ENCODE measurements at regions not wholly inside any gene's neighbourhood (a gene's known extent, or its start where the extent isn't known, plus 50 kb on each side); places are given as distances from the start of the nearest gene placed in this dataset.
A peak's percentile ranks its signal among the peaks of the same experiment; 100 is the strongest.

GRCh38 chr6:104506429-104506828 lies 353.3 kb downstream of the HACE1 start:
- H3K36me3 ChIP-seq (replicated peaks in 1 of 2; ENCODE audit: control insufficient read depth in 1 of 2, insufficient read depth in 2 of 2, low read length in 1 of 2) = no peaks in the 10 kb centered on the region
- peaks cover 0 to 3% of the 10 kb centered on the region in 2 experiments; a peak in 1 of 4 replicates for H3K4me1 ChIP-seq (ENCODE audit: control insufficient read depth in 1 of 2, insufficient read depth in 2 of 2, low read depth in 1 of 2, low read length in 1 of 2)
- TF ChIP-seq EP300 (IDR thresholded peaks at IDR 0.05; ENCODE audit: borderline replicate concordance in 1 of 2, low read depth in 1 of 2, low read length in 1 of 2) (0 out of 4 replicates have a peak, but pooled peaks of 1 of the 2 experiments have one; percentile 25), TCF12 (IDR thresholded peaks at IDR 0.05) (no peak), RCOR1 (IDR thresholded peaks at IDR 0.05; ENCODE audit: low read length) (0 out of 2 replicates have a peak, but pooled peaks have one; percentile 34), POLR2AphosphoS5 (IDR thresholded peaks at IDR 0.05; ENCODE audit: low read depth, low read length) (no peak), GATA2 (CRISPR knock-in tag; IDR thresholded peaks at IDR 0.05) (peak; percentile 65), RFX5 (IDR thresholded peaks at IDR 0.05; ENCODE audit: low read length) (no peak), RAD21 (IDR thresholded peaks at IDR 0.05; ENCODE audit: low read length) (no peak), FOXJ3 (CRISPR knock-in tag; IDR thresholded peaks at IDR 0.05) (peak; percentile 30; the same call in 1 of the 2 replicates), MXI1 (IDR thresholded peaks at IDR 0.05; ENCODE audit: low read depth, low read length) (no peak), GABPA (IDR thresholded peaks at IDR 0.05; ENCODE audit: low read depth) (no peak)
- TF ChIP-seq, protein P1, sequence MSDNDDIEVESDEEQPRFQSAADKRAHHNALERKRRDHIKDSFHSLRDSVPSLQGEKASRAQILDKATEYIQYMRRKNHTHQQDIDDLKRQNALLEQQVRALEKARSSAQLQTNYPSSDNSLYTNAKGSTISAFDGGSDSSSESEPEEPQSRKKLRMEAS (IDR thresholded peaks at IDR 0.05; ENCODE audit: low read depth) = no peak
- no peak overlapping the region for H3K4me2 ChIP-seq
- H3K79me2 ChIP-seq (ENCODE audit: insufficient read depth) = no peaks in the 10 kb centered on the region
- no peaks in the 10 kb centered on the region for H4K20me1 ChIP-seq (ENCODE audit: insufficient read depth)
- no peak overlapping the region for H3K9ac ChIP-seq
- H3F3A ChIP-seq (replicated peaks; ENCODE audit: insufficient read depth) = no peaks in the 10 kb centered on the region
- CTCF ChIA-PET = interaction anchor here (1.1 to 3.4 kb wide), 4 partner anchors 9 to 23 kb away, joined by 3 to 18 read pairs (median 9); no protein-coding TSS in a partner anchor
- POLR2A ChIA-PET = no interaction called here
- H3K27ac ChIP-seq (ENCODE audit: low read depth in 2 of 2, low read length in 1 of 2) = peak overlapping the region in 1 of 2 experiments; percentile 75; a peak in 2 of 4 replicates
- WGBS (ENCODE audit: low lambda C conversion rate) = 40% methylated on average over 1 of the region's 1 CpG
- DNase-seq = peak; percentile 17
- no peaks in the 10 kb centered on the region for H3K27me3 ChIP-seq (ENCODE audit: insufficient read depth)
- no peak overlapping the region for H2AFZ ChIP-seq (ENCODE audit: low read depth)
- H3K4me3 ChIP-seq (ENCODE audit: low read depth in 2 of 2, low read length in 1 of 2) = no peak overlapping the region
- H3K9me2 ChIP-seq = no peaks in the 10 kb centered on the region
- H3K9me3 ChIP-seq = no peaks in the 10 kb centered on the region

- no peaks in the 10 kb centered on the region for H3K27me3 ChIP-seq (ENCODE audit: insufficient read depth)
- H4K20me1 ChIP-seq (ENCODE audit: insufficient read depth) = no peaks in the 10 kb centered on the region
- H2AFZ ChIP-seq (ENCODE audit: low read depth) = no peak overlapping the region
- CTCF ChIA-PET = interaction anchor here (2.0 kb wide), 1 partner anchor 23 kb away, joined by 7 read pairs; no protein-coding TSS in a partner anchor
- H3K4me1 ChIP-seq (ENCODE audit: control insufficient read depth in 1 of 2, insufficient read depth in 2 of 2, low read depth in 1 of 2, low read length in 1 of 2) = peaks cover 0 to 3% of the 10 kb centered on the region in 2 experiments; a peak in 1 of 4 replicates
- H3K9me2 ChIP-seq = no peaks in the 10 kb centered on the region
- H3K4me2 ChIP-seq = no peak overlapping the region
- TF ChIP-seq NRF1 (IDR thresholded peaks at IDR 0.05; ENCODE audit: low read depth, low read length) (no peak), FOXM1 (IDR thresholded peaks at IDR 0.05; ENCODE audit: low read depth) (no peak), SIN3A (IDR thresholded peaks at IDR 0.05; ENCODE audit: borderline replicate concordance, low read depth, low read length) (no peak), RFX5 (IDR thresholded peaks at IDR 0.05; ENCODE audit: low read length) (no peak), NFIC (IDR thresholded peaks at IDR 0.05; ENCODE audit: borderline replicate concordance) (no peak), RXRA (IDR thresholded peaks at IDR 0.05; ENCODE audit: borderline replicate concordance, low read depth) (no peak)
- TF ChIP-seq, protein P1 (IDR thresholded peaks at IDR 0.05; ENCODE audit: low read depth) = no peak
- peak overlapping the region in 1 of 2 experiments; percentile 64; a peak in 2 of 4 replicates for H3K27ac ChIP-seq (ENCODE audit: low read depth in 2 of 2, low read length in 1 of 2)
- H3K9ac ChIP-seq = no peak overlapping the region
- no peaks in the 10 kb centered on the region for H3F3A ChIP-seq (replicated peaks; ENCODE audit: insufficient read depth)
- H3K36me3 ChIP-seq (replicated peaks in 1 of 2; ENCODE audit: control insufficient read depth in 1 of 2, insufficient read depth in 2 of 2, low read length in 1 of 2) = no peaks in the 10 kb centered on the region
- no peak for DNase-seq
- POLR2A ChIA-PET = no interaction called here
- no peaks in the 10 kb centered on the region for H3K9me3 ChIP-seq
- WGBS (ENCODE audit: low lambda C conversion rate) = 50% methylated on average over 2 of the region's 2 CpGs
- H3K79me2 ChIP-seq (ENCODE audit: insufficient read depth) = no peaks in the 10 kb centered on the region
- no peak overlapping the region for H3K4me3 ChIP-seq (ENCODE audit: low read depth in 2 of 2, low read length in 1 of 2)
Observed at GRCh38 chr6:104505838-104506237, 353.9 kb downstream of the HACE1 start.
